ENCODE measurements at regions not wholly inside any gene's neighbourhood (a gene's known extent, or its start where the extent isn't known, plus 50 kb on each side); places are given as distances from the start of the nearest gene placed in this dataset.

DNA sequence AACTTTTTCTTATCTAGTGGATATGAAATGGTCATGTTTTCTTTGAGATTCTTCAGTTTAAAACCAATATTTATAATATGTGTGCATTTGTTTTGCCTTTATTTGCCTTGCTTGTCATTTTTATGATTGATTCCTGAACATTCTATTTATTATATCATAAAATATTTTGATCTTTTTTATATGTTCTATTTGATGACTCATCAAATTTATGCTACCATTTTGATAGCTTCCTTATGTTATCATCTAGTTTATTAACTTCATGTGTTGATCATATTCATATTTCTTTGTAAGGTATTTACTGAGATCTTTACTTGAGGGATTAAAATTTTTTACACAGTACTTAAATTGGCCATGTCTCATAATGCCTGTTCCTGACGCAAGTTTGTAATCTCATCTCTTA is 1650.0 kb downstream of the AMY1C start:
- ATAC-seq (ENCODE audit: low read depth) (no peak), DNase-seq (no peak)
- Mint-ChIP-seq H3K4me1 (no peaks in the 10 kb centered on the region), H3K4me3 (no peak overlapping the region), H3K36me3 (ENCODE audit: low read depth) (no peaks in the 10 kb centered on the region), H3K9me3 (peaks cover 9% of the 10 kb centered on the region), H3K27ac (no peak overlapping the region), H3K27me3 (no peaks in the 10 kb centered on the region)
- TF ChIP-seq, protein P1, sequence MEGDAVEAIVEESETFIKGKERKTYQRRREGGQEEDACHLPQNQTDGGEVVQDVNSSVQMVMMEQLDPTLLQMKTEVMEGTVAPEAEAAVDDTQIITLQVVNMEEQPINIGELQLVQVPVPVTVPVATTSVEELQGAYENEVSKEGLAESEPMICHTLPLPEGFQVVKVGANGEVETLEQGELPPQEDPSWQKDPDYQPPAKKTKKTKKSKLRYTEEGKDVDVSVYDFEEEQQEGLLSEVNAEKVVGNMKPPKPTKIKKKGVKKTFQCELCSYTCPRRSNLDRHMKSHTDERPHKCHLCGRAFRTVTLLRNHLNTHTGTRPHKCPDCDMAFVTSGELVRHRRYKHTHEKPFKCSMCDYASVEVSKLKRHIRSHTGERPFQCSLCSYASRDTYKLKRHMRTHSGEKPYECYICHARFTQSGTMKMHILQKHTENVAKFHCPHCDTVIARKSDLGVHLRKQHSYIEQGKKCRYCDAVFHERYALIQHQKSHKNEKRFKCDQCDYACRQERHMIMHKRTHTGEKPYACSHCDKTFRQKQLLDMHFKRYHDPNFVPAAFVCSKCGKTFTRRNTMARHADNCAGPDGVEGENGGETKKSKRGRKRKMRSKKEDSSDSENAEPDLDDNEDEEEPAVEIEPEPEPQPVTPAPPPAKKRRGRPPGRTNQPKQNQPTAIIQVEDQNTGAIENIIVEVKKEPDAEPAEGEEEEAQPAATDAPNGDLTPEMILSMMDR (IDR thresholded peaks at IDR 0.05), result no peak
- ChIA-PET POLR2A (no interaction called here), CTCF (no interaction called here)
- intact Hi-C loops (cut with micrococcal nuclease), result no loop called here

DNA sequence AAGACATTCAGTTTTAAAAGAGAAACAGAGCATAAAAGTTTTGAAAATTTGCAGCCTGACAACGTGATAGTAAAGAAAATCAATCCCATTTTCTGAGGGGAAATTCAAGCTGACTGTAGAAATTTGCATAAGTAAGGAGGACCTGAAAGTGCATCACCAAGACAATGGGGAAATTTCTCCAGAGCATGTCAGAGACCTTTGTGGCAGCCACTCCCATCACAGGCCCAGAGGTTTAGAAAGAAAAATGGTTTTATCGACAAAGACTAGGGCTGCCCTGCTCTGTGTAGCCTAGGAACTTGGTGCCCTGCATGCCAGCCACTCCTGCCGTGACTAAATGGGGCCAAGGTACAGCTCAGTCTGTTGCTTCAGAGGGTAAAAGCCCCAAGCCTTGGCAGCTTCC is 1640.2 kb upstream of the PRMT6 start:
- no peak overlapping the region for H3K4me3 Mint-ChIP-seq
- TF ChIP-seq, protein P1 (IDR thresholded peaks at IDR 0.05), result no peak
- no peaks in the 10 kb centered on the region for H3K27me3 Mint-ChIP-seq
- no peak for DNase-seq
- no peaks in the 10 kb centered on the region for H3K4me1 Mint-ChIP-seq
- intact Hi-C loops (cut with micrococcal nuclease), result no loop called here
- ChIA-PET CTCF (no interaction called here), POLR2A (no interaction called here)
- peaks cover 20% of the 10 kb centered on the region for H3K9me3 Mint-ChIP-seq
- ATAC-seq (ENCODE audit: low read depth), result no peak
- H3K27ac Mint-ChIP-seq, result no peak overlapping the region
- no peaks in the 10 kb centered on the region for H3K36me3 Mint-ChIP-seq (ENCODE audit: low read depth)

DNA sequence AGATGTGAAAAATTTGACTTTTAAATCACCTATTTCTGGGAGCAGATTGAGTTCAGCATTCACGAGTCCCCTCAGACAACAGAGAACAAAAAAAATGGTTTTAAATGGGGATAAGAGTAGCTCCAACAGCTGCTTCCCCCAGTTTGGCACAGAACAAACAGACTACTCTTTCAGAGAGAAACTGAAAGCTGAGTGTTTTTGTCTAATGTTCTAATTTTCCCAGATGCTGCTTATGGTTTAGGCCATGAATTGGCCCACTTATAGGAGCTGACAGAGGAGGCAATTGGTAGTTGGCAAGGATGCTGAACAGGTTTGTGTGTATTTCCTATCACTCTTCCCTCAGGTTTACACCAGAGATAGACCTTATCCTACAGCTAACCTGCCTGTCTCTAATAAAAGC is 1637.4 kb upstream of the PRMT6 start:
- POLR2A ChIA-PET, result no interaction called here
- DNase-seq (no peak), ATAC-seq (ENCODE audit: low read depth) (no peak)
- intact Hi-C loops (cut with micrococcal nuclease), result no loop called here
- H3K36me3 Mint-ChIP-seq (ENCODE audit: low read depth), result no peaks in the 10 kb centered on the region
- no peaks in the 10 kb centered on the region for H3K4me1 Mint-ChIP-seq
- peaks cover 20% of the 10 kb centered on the region for H3K9me3 Mint-ChIP-seq
- H3K4me3 Mint-ChIP-seq, result no peak overlapping the region
- CTCF ChIA-PET, result no interaction called here
- no peak overlapping the region for H3K27ac Mint-ChIP-seq
- TF ChIP-seq, protein P1 (IDR thresholded peaks at IDR 0.05), result no peak
- H3K27me3 Mint-ChIP-seq, result no peaks in the 10 kb centered on the region

DNA sequence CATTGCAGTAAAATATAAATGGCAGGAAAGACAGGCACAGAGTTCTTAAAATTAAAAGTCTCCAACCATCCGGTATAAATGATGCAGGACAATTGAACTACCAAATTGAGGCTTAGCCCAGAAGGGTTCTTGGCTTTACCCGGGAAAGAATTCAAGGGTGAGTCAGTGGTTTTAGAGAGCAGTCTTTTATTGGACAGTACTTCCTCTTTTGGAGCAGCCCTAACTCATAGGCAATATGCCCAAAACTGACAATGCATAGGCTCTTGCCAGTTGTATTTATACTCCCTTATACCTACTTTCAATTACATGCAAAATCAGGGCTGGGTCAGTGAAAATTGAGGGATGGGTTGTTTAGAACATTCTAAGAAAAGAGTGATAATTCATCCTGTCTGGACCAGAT is 1628.9 kb upstream of the PRMT6 start:
- H3K4me1 Mint-ChIP-seq, result no peaks in the 10 kb centered on the region
- H3K27me3 Mint-ChIP-seq, result no peaks in the 10 kb centered on the region
- TF ChIP-seq, protein P1 (IDR thresholded peaks at IDR 0.05), result no peak
- no peak overlapping the region for H3K4me3 Mint-ChIP-seq
- H3K9me3 Mint-ChIP-seq, result no peaks in the 10 kb centered on the region
- intact Hi-C loops (cut with micrococcal nuclease), result no loop called here
- DNase-seq, result no peak
- ChIA-PET POLR2A (no interaction called here), CTCF (no interaction called here)
- no peaks in the 10 kb centered on the region for H3K36me3 Mint-ChIP-seq (ENCODE audit: low read depth)
- H3K27ac Mint-ChIP-seq, result no peak overlapping the region
- ATAC-seq (ENCODE audit: low read depth), result no peak

DNA sequence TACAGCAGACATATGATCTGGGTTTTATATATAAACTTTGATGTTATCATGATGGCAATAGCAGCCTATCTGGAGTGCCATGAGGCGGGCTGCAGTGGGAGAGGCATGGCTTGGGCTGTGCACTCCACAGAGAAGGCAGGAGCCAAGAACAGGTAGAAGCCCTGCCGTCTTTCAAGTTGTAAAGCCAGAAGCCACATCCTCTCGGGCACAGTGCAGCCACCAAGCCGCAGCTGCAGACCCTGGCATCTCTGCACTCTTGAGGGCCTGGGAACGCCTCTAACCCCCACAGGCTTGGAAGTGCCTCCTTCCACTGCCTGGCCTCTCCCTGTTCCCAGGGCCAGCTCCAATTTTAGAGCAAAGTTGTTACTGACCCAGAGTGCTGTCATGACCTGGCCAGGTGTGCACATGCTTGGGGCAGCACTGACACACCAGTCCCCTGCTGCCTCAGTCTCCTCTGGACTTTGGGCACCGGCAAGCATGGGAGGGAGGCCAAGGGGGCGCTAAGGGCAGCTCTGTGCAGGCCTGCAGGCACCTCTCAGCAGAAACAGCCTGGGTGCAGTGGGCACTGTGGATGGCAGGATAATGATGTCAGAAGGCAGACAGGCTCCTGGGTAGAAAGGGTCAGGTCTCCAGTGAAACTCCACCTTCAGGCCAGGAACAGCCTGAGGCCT is 1619.8 kb upstream of the PRMT6 start:
- no peak for DNase-seq
- Mint-ChIP-seq H3K36me3 (ENCODE audit: low read depth) (no peaks in the 10 kb centered on the region), H3K9me3 (no peaks in the 10 kb centered on the region), H3K27ac (no peak overlapping the region), H3K27me3 (no peaks in the 10 kb centered on the region), H3K4me1 (no peaks in the 10 kb centered on the region), H3K4me3 (no peak overlapping the region)
- no peak for ATAC-seq (ENCODE audit: low read depth)
- TF ChIP-seq, protein P1 (IDR thresholded peaks at IDR 0.05), result no peak
- POLR2A ChIA-PET, result no interaction called here
- CTCF ChIA-PET, result no interaction called here
- intact Hi-C loops (cut with micrococcal nuclease), result no loop called here

All from activated B cell treated with CpG ODN at 0.5 μM for 24 hours (primary cell).